K562 (cell line): ENCODE measurements at regions not wholly inside any gene's neighbourhood (a gene's known extent, or its start where the extent isn't known, plus 50 kb on each side); places are given as distances from the start of the nearest gene placed in this dataset.

Experiments used
- ATAC-seq: fragments of 200-7000 bp; cut with Tn5 transposase; 3 replicates; pipeline ENCODE4 v1.9.1; 2020; ENCODE audit warnings: moderate library complexity
- BruUV-seq: library from RNA; stranded (reverse); fragments of 400-500 nt; replicated peaks from 2 replicates; lab custom pipeline; 2021; lab: Mats Ljungman, UMichigan
- CTCF ChIA-PET: fragments of 300-600 bp; formaldehyde crosslinking; extraction: SDS; loops from one replicate; lab custom pipeline; 2021; ENCODE audit warnings: low intra/inter-chr PET ratio; lab: Yijun Ruan, JAX
- POLR2A ChIA-PET: fragments of 300-600, 350-650 bp; sonication (Branson Sonifier 250); formaldehyde crosslinking; extraction: SDS; loops from one replicate; lab custom pipeline; 2021; ENCODE audit warnings: antibody characterized with exemption, inconsistent platforms; lab: Yijun Ruan, JAX
- DNase-seq, 4 experiments: peaks; one replicate each; pipeline versions ENCODE4 v3.0.0 to v3.0.0-alpha.2; 2011 to 2018; ENCODE audit warnings: low spot score in 3 of 4, mixed read lengths in 3 of 4; ENCODE audit errors: extremely low read depth in 1 of 4
- FAIRE-seq: peaks from 2 replicates; lab custom pipeline; 2011; peaks lifted over from hg19 to GRCh38; lab: Jason Lieb, UNC
- H2AFZ ChIP-seq: 2 replicates; pipeline ENCODE4 v1.6.0; 2011; ENCODE audit warnings: low read depth, low read length, control low read depth, inconsistent platforms
- H3K27ac ChIP-seq: fragments of 200-600 bp; 3 replicates; pipeline ENCODE4 v1.8.0; 2011; ENCODE audit warnings: low read depth, mild to moderate bottlenecking, control low read depth, inconsistent platforms, low read length, moderate library complexity, mixed read lengths; ENCODE audit errors: extremely low read depth
- H3K27me3 ChIP-seq, 2 experiments: fragments of 300-600 bp in 1 of 2; 2 replicates in 1 of 2; 3 replicates in 1 of 2; pipeline versions ENCODE4 v1.6.0 to v1.8.0; 2011; ENCODE audit warnings: inconsistent platforms in 2 of 2, low read length in 2 of 2, mild to moderate bottlenecking in 1 of 2, mixed read lengths in 1 of 2, moderate library complexity in 1 of 2; ENCODE audit not compliant: control insufficient read depth in 2 of 2, insufficient read depth in 2 of 2
- H3K36me3 ChIP-seq: fragments of 300-600 bp; 3 replicates; pipeline ENCODE4 v1.8.0; 2011; ENCODE audit warnings: mild to moderate bottlenecking, low read length, inconsistent platforms; ENCODE audit not compliant: control insufficient read depth, insufficient read depth
- H3K4me1 ChIP-seq, 2 experiments: fragments of 200-600 bp in 1 of 2; replicated peaks in 1 of 2; 2 replicates in 1 of 2; 3 replicates in 1 of 2; pipeline versions ENCODE4 v1.5.1 to v1.8.0; 2011; ENCODE audit warnings: inconsistent platforms in 2 of 2, low read length in 2 of 2, mild to moderate bottlenecking in 1 of 2, mixed read lengths in 1 of 2, moderate library complexity in 1 of 2; ENCODE audit not compliant: control insufficient read depth in 2 of 2, insufficient read depth in 2 of 2
- H3K4me2 ChIP-seq: 2 replicates; pipeline ENCODE4 v1.6.1; 2011; ENCODE audit warnings: low read length, control low read depth, inconsistent platforms, mixed read lengths; ENCODE audit not compliant: insufficient read depth
- H3K4me3 ChIP-seq: fragments of 200-600 bp; sonication (generic), shearing (Covaris generic); 2 replicates; pipeline ENCODE4 v1.5.1; 2016; ENCODE audit warnings: control low read depth, inconsistent platforms
- H3K79me2 ChIP-seq: fragments of 200-600 bp; 3 replicates; pipeline ENCODE4 v1.8.0; 2011; ENCODE audit warnings: low read length, inconsistent platforms; ENCODE audit not compliant: control insufficient read depth, insufficient read depth
- H3K9ac ChIP-seq, 2 experiments: 2 replicates each; pipeline versions ENCODE4 v1.6.0 to v1.6.1; 2011; ENCODE audit warnings: low read depth in 2 of 2, low read length in 2 of 2, control low read depth in 1 of 2, inconsistent platforms in 1 of 2, mild to moderate bottlenecking in 1 of 2, mixed read lengths in 1 of 2; ENCODE audit not compliant: insufficient read depth in 1 of 2
- H3K9me1 ChIP-seq: one replicate; pipeline ENCODE4 v1.6.0; 2011; ENCODE audit warnings: inconsistent platforms, mild to moderate bottlenecking, low read length, moderate library complexity; ENCODE audit not compliant: control insufficient read depth, insufficient read depth
- H3K9me3 ChIP-seq: replicated peaks from 2 replicates; pipeline ENCODE4 v1.5.1; 2011; ENCODE audit warnings: low read depth, low read length, inconsistent platforms; ENCODE audit not compliant: control insufficient read depth, insufficient read depth
- H4K20me1 ChIP-seq: replicated peaks from 2 replicates; pipeline ENCODE4 v1.6.1; 2011; ENCODE audit warnings: low read length, inconsistent platforms, mixed read lengths; ENCODE audit not compliant: control insufficient read depth, insufficient read depth
- CHD1 ChIP-seq: fragments of 200-600 bp; sonication (generic); IDR thresholded peaks from one replicate; pipeline ENCODE4 v1.6.1; 2012; ENCODE audit warnings: mild to moderate bottlenecking, moderate library complexity, low read length, inconsistent platforms
- CHD4 ChIP-seq: fragments of 200-600 bp; sonication (generic); IDR thresholded peaks from 3 replicates; pipeline ENCODE4 v1.6.1; 2012; ENCODE audit warnings: low read depth, mild to moderate bottlenecking, mixed read lengths, low read length, inconsistent platforms; ENCODE audit not compliant: insufficient read depth, insufficient replicate concordance, poor library complexity, severe bottlenecking
- CXXC5 ChIP-seq: fragments of 250-450 bp; sonication (Bioruptor Pico); IDR thresholded peaks from 2 replicates; pipeline ENCODE4 v1.8.0; 2022; ENCODE audit warnings: inconsistent platforms, mild to moderate bottlenecking, moderate library complexity
- IFI16 ChIP-seq: fragments of 250-450 bp; sonication (Bioruptor Pico); IDR thresholded peaks from 2 replicates; pipeline ENCODE4 v2.1.2; 2022; ENCODE audit warnings: mild to moderate bottlenecking, inconsistent platforms
- PURB ChIP-seq: sonication (generic); formaldehyde crosslinking; IDR thresholded peaks from 2 replicates; pipeline ENCODE4 v1.9.0; 2021; ENCODE audit warnings: low read depth, mild to moderate bottlenecking, missing genetic modification reagents
- RCOR1 ChIP-seq, 2 experiments: IDR thresholded peaks; 2 replicates each; pipeline ENCODE4 v1.6.1; 2012; ENCODE audit warnings: low read depth in 2 of 2, low read length in 2 of 2, borderline replicate concordance in 1 of 2, improper control_type of control experiment in 1 of 2
- SIN3A ChIP-seq, 2 experiments: fragments of 150-350 bp in 1 of 2; IDR thresholded peaks; 2 replicates each; pipeline ENCODE4 v1.6.1; 2011 to 2016; ENCODE audit warnings: borderline replicate concordance in 2 of 2, low read depth in 2 of 2, low read length in 2 of 2, mild to moderate bottlenecking in 2 of 2, moderate library complexity in 2 of 2; ENCODE audit not compliant: control insufficient read depth in 1 of 2
- STAG1 ChIP-seq: sonication (generic); formaldehyde crosslinking; IDR thresholded peaks from 2 replicates; pipeline ENCODE4 v1.5.0; 2020; ENCODE audit warnings: missing genetic modification reagents, borderline replicate concordance
- TEAD4 ChIP-seq, 2 experiments: sonication (generic) in 1 of 2; formaldehyde crosslinking in 1 of 2; IDR thresholded peaks; 2 replicates each; pipeline versions ENCODE4 v1.6.1 to v1.8.0; 2012 to 2022; ENCODE audit warnings: borderline replicate concordance in 1 of 2, inconsistent platforms in 1 of 2, low read length in 1 of 2, mild to moderate bottlenecking in 1 of 2, missing genetic modification reagents in 1 of 2
- THRAP3 ChIP-seq: fragments of 450-650 bp; IDR thresholded peaks from 2 replicates; pipeline ENCODE4 v1.6.1; 2016; ENCODE audit warnings: mild to moderate bottlenecking, inconsistent platforms, borderline replicate concordance
- USF2 ChIP-seq: sonication (generic); formaldehyde crosslinking; IDR thresholded peaks from 2 replicates; pipeline ENCODE4 v1.5.0; 2020; ENCODE audit warnings: missing genetic modification reagents
- ZNF318 ChIP-seq, 2 experiments: fragments of 450-650 bp; IDR thresholded peaks; 2 replicates each; pipeline ENCODE4 v1.6.1; 2016; ENCODE audit warnings: mild to moderate bottlenecking in 2 of 2, borderline replicate concordance in 1 of 2, low read depth in 1 of 2, moderate library complexity in 1 of 2
- WGBS: fragments of 100-300 bp; shearing (Covaris generic); methylation state at CpG from one replicate; pipeline ENCODE4 v1.1.6; 2016; ENCODE audit warnings: low coverage, mixed read lengths; ENCODE audit not compliant: insufficient coverage; ENCODE audit errors: missing lambda C conversion rate; 5-methylcytosine and 5-hydroxymethylcytosine counted together
- in situ Hi-C: fragments of 300-500 bp; cut with MboI; formaldehyde crosslinking; loops from 4 replicates; pipeline ENCODE4 v1.15.0; 2018; ENCODE audit warnings: inconsistent platforms, mixed read lengths
- intact Hi-C: fragments of 100-400 bp; cut with micrococcal nuclease; formaldehyde crosslinking; loops from 2 replicates; pipeline ENCODE4 v1.14.2; 2022

- Histone ChIP-seq H3K9me1 (no peaks in the 10 kb centered on the region), H3K36me3 (no peaks in the 10 kb centered on the region), H4K20me1 (peaks cover 30% of the 10 kb centered on the region), H3K4me3 (no peak overlapping the region), H3K4me1 (no peaks in the 10 kb centered on the region), H3K27me3 (peaks cover 2 to 20% of the 10 kb centered on the region in 2 experiments; a peak in 3 of 5 replicates), H3K27ac (no peak overlapping the region), H2AFZ (no peak overlapping the region), H3K79me2 (no peaks in the 10 kb centered on the region), H3K9ac (no peak overlapping the region), H3K9me3 (no peaks in the 10 kb centered on the region), H3K4me2 (no peak overlapping the region)
- intact Hi-C loops: no loop called here
- CTCF ChIA-PET: interaction anchor here (0.7 to 3.5 kb wide), 11 partner anchors 9 to 203 kb away, joined by 3 to 54 read pairs (median 4); no protein-coding TSS in a partner anchor
- in situ Hi-C loops: no loop called here
- BruUV-seq: no TSS peak
- ATAC-seq (no peak), FAIRE-seq (no peak), DNase-seq (no peak)
- 2% methylated on average over 3 of the region's 3 CpGs for WGBS
- POLR2A ChIA-PET: interaction anchor here (1.3 to 5.2 kb wide), 10 partner anchors 9 to 74 kb away, joined by 4 to 41 read pairs (median 10); no protein-coding TSS in a partner anchor
- TF ChIP-seq CHD1 (no peak), PURB (CRISPR knock-in tag) (0 out of 2 replicates have a peak, but pooled peaks have one; percentile 7), IFI16 (CRISPR knock-in tag) (no peak), RCOR1 (IDR thresholded peaks at IDR 0.05; ENCODE audit: borderline replicate concordance in 1 of 2, low read depth in 2 of 2, low read length in 2 of 2) (no peak), STAG1 (CRISPR knock-in tag) (no peak), CHD4 (no peak), CXXC5 (no peak), TEAD4 (IDR thresholded peaks at IDR 0.05; ENCODE audit: low read length) (no peak), TEAD4 (CRISPR knock-in tag; IDR thresholded peaks at IDR 0.05; ENCODE audit: borderline replicate concordance) (peak; percentile 95), USF2 (0 out of 2 replicates have a peak, but pooled peaks have one; percentile 1), SIN3A (IDR thresholded peaks at IDR 0.05; ENCODE audit: borderline replicate concordance in 2 of 2, control insufficient read depth in 1 of 2, low read depth in 2 of 2, low read length in 2 of 2) (0 out of 4 replicates have a peak, but pooled peaks of 1 of the 2 experiments have one; percentile 37), ZNF318 (IDR thresholded peaks at IDR 0.05; ENCODE audit: borderline replicate concordance in 1 of 2, low read depth in 1 of 2) (no peak), THRAP3 (no peak)
Observed at GRCh38 chr22:22754268-22754657, 109.8 kb downstream of the GGTLC2 start.
